ENCODE measurements at regions not wholly inside any gene's neighbourhood (a gene's known extent, or its start where the extent isn't known, plus 50 kb on each side); places are given as distances from the start of the nearest gene placed in this dataset.

- Histone ChIP-seq H3K27me3 (ENCODE audit: insufficient read depth, low read length) (no peaks in the 10 kb centered on the region), H3K9me2 (ENCODE audit: insufficient read depth) (no peaks in the 10 kb centered on the region), H3K9ac (ENCODE audit: low read length) (no peak overlapping the region), H3K9me3 (ENCODE audit: control insufficient read depth in 1 of 2, insufficient read depth in 1 of 2, low read depth in 1 of 2, low read length in 2 of 2) (no peaks in the 10 kb centered on the region), H3K36me3 (ENCODE audit: control insufficient read depth in 1 of 2, insufficient read depth in 2 of 2, low read length in 2 of 2) (no peaks in the 10 kb centered on the region), H4K20me1 (ENCODE audit: insufficient read depth) (no peaks in the 10 kb centered on the region), H3K4me1 (ENCODE audit: control insufficient read depth in 1 of 2, insufficient read depth in 2 of 2, low read length in 2 of 2) (peaks cover 0 to 8% of the 10 kb centered on the region in 2 experiments; a peak in 2 of 4 replicates), H3K79me2 (ENCODE audit: insufficient read depth, low read length) (no peaks in the 10 kb centered on the region), H3K4me2 (ENCODE audit: low read length) (no peak overlapping the region), H3K27ac (ENCODE audit: low read depth, low read length) (no peak overlapping the region), H2AFZ (ENCODE audit: low read depth, low read length, poor library complexity, severe bottlenecking) (no peak overlapping the region), H3K4me3 (replicated peaks in 1 of 2; ENCODE audit: low read depth in 1 of 2, low read length in 2 of 2) (no peak overlapping the region)
- DNase-seq (ENCODE audit: low read depth, low spot score) = no peak
- POLR2A ChIA-PET = no interaction called here
- RAD21 ChIA-PET (ENCODE audit: low non-redundant PET in 1 of 2, low total read pairs in 2 of 2, uncharacterized antibody in 2 of 2, unreplicated experiment in 2 of 2) = no interaction called here
- intact Hi-C loops (cut with micrococcal nuclease) = loop anchor here (5.0 kb wide), 1 partner anchor 51 kb away; the partner anchor contains the start of gene PLCE1
- no TSS peak for BruUV-seq (replicated peaks)
- CTCF ChIA-PET = no interaction called here
- ATAC-seq = no peak
- TF ChIP-seq, protein P1, sequence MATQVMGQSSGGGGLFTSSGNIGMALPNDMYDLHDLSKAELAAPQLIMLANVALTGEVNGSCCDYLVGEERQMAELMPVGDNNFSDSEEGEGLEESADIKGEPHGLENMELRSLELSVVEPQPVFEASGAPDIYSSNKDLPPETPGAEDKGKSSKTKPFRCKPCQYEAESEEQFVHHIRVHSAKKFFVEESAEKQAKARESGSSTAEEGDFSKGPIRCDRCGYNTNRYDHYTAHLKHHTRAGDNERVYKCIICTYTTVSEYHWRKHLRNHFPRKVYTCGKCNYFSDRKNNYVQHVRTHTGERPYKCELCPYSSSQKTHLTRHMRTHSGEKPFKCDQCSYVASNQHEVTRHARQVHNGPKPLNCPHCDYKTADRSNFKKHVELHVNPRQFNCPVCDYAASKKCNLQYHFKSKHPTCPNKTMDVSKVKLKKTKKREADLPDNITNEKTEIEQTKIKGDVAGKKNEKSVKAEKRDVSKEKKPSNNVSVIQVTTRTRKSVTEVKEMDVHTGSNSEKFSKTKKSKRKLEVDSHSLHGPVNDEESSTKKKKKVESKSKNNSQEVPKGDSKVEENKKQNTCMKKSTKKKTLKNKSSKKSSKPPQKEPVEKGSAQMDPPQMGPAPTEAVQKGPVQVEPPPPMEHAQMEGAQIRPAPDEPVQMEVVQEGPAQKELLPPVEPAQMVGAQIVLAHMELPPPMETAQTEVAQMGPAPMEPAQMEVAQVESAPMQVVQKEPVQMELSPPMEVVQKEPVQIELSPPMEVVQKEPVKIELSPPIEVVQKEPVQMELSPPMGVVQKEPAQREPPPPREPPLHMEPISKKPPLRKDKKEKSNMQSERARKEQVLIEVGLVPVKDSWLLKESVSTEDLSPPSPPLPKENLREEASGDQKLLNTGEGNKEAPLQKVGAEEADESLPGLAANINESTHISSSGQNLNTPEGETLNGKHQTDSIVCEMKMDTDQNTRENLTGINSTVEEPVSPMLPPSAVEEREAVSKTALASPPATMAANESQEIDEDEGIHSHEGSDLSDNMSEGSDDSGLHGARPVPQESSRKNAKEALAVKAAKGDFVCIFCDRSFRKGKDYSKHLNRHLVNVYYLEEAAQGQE (IDR thresholded peaks at IDR 0.05; ENCODE audit: low read depth) = no peak
- TF ChIP-seq CTCF (IDR thresholded peaks at IDR 0.05 in 2 of 3, conservative IDR thresholded peaks at IDR 0.05 in 1 of 3; ENCODE audit: borderline replicate concordance in 1 of 3, insufficient read depth in 1 of 3, low read depth in 2 of 3, low read length in 2 of 3) (no peak), CBX3 (IDR thresholded peaks at IDR 0.05; ENCODE audit: low read depth) (no peak), ELF1 (IDR thresholded peaks at IDR 0.05; ENCODE audit: borderline replicate concordance, low read depth) (no peak)
Measured at GRCh38 chr10:94043431-94043990, 49.8 kb downstream of the PLCE1 start.
